Upper lobe of right lung (tissue), 1 donor: ENCODE measurements at regions not wholly inside any gene's neighbourhood (a gene's known extent, or its start where the extent isn't known, plus 50 kb on each side); places are given as distances from the start of the nearest gene placed in this dataset.
A peak's percentile ranks its signal among the peaks of the same experiment; 100 is the strongest.
"Not testable (repeated sequence)": the region's sequence is repeated elsewhere in the genome, so short reads cannot be mapped to it uniquely, and the experiment has no call there.

Source experiments
- ATAC-seq: fragments of 200-7000 bp; cut with Tn5 transposase; one replicate; pipeline ENCODE4 v1.9.1; 2020; ENCODE audit warnings: mild to moderate bottlenecking, moderate library complexity
- DNase-seq: peaks from one replicate; pipeline ENCODE4 v3.0.0-alpha.2; 2020
- H3K27ac ChIP-seq: fragments of 200-600 bp; one replicate; pipeline ENCODE4 v1.8.0; 2022
- H3K27me3 ChIP-seq: fragments of 200-600 bp; one replicate; pipeline ENCODE4 v1.8.0; 2022; ENCODE audit warnings: mild to moderate bottlenecking
- H3K36me3 ChIP-seq: fragments of 200-600 bp; one replicate; pipeline ENCODE4 v1.8.0; 2022
- H3K4me1 ChIP-seq: fragments of 200-600 bp; one replicate; pipeline ENCODE4 v1.8.0; 2022
- H3K4me3 ChIP-seq: fragments of 200-600 bp; one replicate; pipeline ENCODE4 v1.8.0; 2022; ENCODE audit warnings: mild to moderate bottlenecking
- H3K9me3 ChIP-seq: fragments of 200-600 bp; one replicate; pipeline ENCODE4 v1.8.0; 2022
- intact Hi-C: fragments of 100-400 bp; cut with DNase I; formaldehyde crosslinking; loops from one replicate; pipeline ENCODE4 v1.11.0; 2022
- TF ChIP-seq, protein P1 (sequence below): fragments of 200-600 bp; IDR thresholded peaks from one replicate; pipeline ENCODE4 v1.8.0; 2022; ENCODE audit warnings: antibody characterized with exemption
- donor health status: DM: no; HTN: yes; CAD: no; lungs with severe emphysema.

DNA sequence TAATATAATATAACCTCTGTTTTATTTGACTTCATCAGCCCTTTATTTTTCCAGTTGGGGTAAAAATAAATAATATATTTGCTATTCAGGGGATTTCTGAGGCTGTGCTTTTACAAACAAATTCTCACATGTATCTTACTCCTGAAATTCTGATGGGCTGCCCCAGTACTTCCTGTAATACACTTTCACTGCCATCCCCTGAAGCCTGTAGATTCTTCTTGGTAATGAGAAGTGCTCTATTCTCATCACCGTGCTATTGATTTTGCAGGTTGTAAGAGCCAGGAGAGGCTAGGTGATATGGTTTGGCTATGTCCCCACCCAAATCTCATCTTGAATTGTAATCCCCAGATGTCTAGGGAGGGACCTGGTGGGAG is 91.9 kb upstream of the CEP78 start:
- no peaks in the 10 kb centered on the region for H3K27me3 ChIP-seq
- intact Hi-C loops: no loop called here
- DNase-seq: no peak
- H3K4me3 ChIP-seq: no peak overlapping the region
- no peak overlapping the region for H3K27ac ChIP-seq
- no peaks in the 10 kb centered on the region for H3K4me1 ChIP-seq
- no peak for ATAC-seq
- no peaks in the 10 kb centered on the region for H3K9me3 ChIP-seq
- H3K36me3 ChIP-seq: no peaks in the 10 kb centered on the region
- TF ChIP-seq, protein P1, sequence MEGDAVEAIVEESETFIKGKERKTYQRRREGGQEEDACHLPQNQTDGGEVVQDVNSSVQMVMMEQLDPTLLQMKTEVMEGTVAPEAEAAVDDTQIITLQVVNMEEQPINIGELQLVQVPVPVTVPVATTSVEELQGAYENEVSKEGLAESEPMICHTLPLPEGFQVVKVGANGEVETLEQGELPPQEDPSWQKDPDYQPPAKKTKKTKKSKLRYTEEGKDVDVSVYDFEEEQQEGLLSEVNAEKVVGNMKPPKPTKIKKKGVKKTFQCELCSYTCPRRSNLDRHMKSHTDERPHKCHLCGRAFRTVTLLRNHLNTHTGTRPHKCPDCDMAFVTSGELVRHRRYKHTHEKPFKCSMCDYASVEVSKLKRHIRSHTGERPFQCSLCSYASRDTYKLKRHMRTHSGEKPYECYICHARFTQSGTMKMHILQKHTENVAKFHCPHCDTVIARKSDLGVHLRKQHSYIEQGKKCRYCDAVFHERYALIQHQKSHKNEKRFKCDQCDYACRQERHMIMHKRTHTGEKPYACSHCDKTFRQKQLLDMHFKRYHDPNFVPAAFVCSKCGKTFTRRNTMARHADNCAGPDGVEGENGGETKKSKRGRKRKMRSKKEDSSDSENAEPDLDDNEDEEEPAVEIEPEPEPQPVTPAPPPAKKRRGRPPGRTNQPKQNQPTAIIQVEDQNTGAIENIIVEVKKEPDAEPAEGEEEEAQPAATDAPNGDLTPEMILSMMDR: no peak

DNA sequence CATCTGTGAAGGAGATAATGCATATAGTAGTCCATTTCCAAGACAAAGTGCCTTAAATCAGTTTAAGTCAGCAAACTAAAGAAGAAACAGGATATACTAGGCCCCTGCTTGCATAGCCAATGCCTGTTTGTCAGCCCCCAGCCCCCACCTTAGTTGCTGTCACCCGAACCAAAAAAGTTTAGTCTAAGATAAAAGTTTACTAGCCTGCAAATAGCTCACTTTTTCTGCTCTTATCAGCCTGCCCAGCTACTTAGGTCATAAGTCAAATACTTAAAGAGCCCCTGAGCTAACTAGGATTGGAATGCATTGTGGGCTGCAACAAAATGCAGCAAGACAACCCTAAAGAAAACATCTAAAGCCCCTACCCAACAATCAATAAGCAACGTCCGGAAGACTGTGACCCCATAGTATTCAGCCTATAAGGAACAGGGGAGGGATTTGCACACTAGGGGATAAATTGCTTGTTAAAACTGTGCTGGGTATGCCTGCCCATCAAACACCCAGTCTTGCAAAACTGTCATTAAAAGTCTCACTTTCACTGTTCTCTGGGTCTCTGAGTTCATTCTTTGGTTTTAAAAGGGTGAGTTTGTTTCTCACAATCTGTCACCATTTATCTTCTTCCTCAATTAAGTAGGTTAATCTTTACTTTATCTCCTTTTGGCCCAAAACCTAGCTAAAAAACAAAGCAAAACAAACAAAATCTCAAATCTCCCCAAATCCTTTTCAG is 92.4 kb upstream of the CEP78 start:
- H3K27me3 ChIP-seq: no peaks in the 10 kb centered on the region
- ATAC-seq: no peak
- no peaks in the 10 kb centered on the region for H3K36me3 ChIP-seq
- H3K4me1 ChIP-seq: no peaks in the 10 kb centered on the region
- no peaks in the 10 kb centered on the region for H3K9me3 ChIP-seq
- intact Hi-C loops: no loop called here
- no peak overlapping the region for H3K4me3 ChIP-seq
- H3K27ac ChIP-seq: no peak overlapping the region
- no peak for DNase-seq
- TF ChIP-seq, protein P1: no peak

DNA sequence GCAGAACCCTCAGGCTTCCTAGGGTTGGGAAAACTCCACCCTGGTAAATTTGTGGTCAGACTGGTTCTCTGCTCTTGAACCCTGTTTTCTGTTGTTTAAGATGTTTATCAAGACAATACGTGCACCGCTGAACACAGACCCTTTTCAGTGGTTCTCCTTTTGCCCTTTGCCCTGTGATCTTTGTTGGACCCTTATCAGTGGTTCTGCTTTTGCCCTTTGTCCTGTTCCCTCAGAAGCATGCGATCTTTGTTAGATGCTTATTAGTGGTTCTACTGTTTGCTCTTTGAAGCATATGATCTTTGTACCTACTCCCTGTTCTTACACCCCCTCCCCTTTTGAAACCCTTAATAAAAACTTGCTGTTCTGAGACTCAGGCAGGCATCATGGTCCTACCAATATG is 93.6 kb upstream of the CEP78 start:
- H3K4me1 ChIP-seq, H3K4me3 ChIP-seq, intact Hi-C loops, H3K9me3 ChIP-seq, ATAC-seq, H3K36me3 ChIP-seq, DNase-seq, H3K27me3 ChIP-seq, H3K27ac ChIP-seq: not testable (repeated sequence)

DNA sequence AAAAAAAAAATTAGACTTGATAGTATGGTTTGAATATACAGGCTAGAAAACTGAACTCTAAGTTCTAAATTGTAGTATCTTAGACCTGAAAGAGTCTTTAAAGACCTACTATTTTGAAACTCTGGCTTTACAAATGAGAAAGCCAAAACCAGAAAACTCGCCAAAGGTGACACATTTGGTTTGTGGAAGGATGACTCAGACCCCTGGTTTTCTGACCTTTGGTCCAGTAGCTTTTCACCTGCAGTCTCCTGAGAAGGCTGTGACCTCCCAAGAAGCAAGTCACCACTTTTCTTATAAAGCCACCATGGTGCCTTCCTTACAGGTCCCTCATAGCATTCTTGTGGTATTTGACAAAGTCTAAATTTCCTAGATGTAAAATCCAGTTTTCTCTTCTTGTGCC is 102.1 kb upstream of the CEP78 start:
- DNase-seq: no peak
- no peak for ATAC-seq
- TF ChIP-seq, protein P1: no peak
- H3K4me3 ChIP-seq: no peak overlapping the region
- H3K27me3 ChIP-seq: no peaks in the 10 kb centered on the region
- no peaks in the 10 kb centered on the region for H3K4me1 ChIP-seq
- H3K27ac ChIP-seq: no peak overlapping the region
- intact Hi-C loops: no loop called here
- H3K36me3 ChIP-seq: no peaks in the 10 kb centered on the region
- no peaks in the 10 kb centered on the region for H3K9me3 ChIP-seq

DNA sequence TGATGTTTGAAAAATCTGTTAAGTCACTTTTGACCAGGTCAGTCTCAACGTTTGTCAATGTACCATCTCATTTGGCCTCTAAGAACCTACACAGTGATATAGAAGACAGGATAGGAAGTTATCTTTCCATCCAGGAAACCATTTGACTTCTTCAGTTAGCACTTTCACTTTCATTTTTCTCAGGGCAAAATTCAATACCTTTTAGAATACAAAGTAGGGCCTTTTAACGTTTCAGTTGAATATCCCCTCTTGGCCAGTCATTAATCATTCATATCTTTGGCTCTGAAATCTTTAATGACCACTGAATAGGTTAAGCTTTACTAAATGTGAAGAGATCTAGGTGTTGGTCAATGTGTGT is 101.1 kb upstream of the GNAQ start:
- ATAC-seq: no peak
- Histone ChIP-seq H3K27ac (no peak overlapping the region), H3K4me1 (no peaks in the 10 kb centered on the region), H3K36me3 (no peaks in the 10 kb centered on the region), H3K9me3 (no peaks in the 10 kb centered on the region), H3K27me3 (no peaks in the 10 kb centered on the region), H3K4me3 (peak overlapping the region; percentile 26)
- TF ChIP-seq, protein P1: no peak
- no peak for DNase-seq
- intact Hi-C loops: no loop called here

DNA sequence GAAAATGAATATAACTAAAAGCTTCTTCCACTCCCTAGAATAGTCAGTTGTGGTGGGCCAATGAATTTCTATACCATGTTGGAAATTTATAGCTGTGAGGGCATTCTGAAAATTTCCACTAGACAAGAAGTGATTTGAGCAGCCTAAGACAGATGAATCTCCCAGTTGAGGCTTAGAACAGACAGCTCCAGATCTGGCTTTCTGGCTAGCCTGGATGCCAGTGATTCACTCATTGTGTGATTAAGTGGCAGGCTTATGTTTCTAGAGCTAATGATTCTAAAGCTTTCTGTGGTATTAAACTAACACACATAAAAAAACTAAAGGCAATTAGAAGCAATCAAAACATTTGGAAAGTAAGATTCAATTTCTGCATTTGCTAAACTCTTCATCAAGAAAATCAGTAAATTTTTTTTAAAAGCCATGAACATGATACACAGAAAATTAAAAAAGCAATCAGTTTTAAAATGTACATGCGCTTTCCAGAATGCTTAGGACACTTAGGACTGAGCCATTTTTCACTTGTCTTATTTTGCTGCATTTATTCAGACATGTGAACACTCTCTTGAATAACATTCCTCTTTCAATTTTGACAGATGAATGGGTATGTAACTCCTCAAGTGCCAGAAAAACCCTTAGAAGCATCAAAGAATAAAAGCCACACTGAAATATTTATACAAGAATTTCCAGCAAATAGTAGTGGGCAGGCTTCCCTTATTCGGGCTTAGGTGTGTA is 100.5 kb upstream of the GNAQ start:
- ATAC-seq (no peak), DNase-seq (no peak)
- H3K27ac ChIP-seq: no peak overlapping the region
- H3K27me3 ChIP-seq: no peaks in the 10 kb centered on the region
- H3K36me3 ChIP-seq: no peaks in the 10 kb centered on the region
- H3K9me3 ChIP-seq: no peaks in the 10 kb centered on the region
- intact Hi-C loops: no loop called here
- peak overlapping the region; percentile 26 for H3K4me3 ChIP-seq
- TF ChIP-seq, protein P1: no peak
- no peaks in the 10 kb centered on the region for H3K4me1 ChIP-seq
